C4-2B (cell line): ENCODE measurements at regions not wholly inside any gene's neighbourhood (a gene's known extent, or its start where the extent isn't known, plus 50 kb on each side); places are given as distances from the start of the nearest gene placed in this dataset.

Source experiments
- H3K27ac ChIP-seq: fragments of 450-650 bp; 2 replicates; pipeline ENCODE4 v1.5.1; 2017
- ZFX ChIP-seq: fragments of 450-650 bp; IDR thresholded peaks from 2 replicates; pipeline ENCODE4 v1.6.1; 2017
- TF ChIP-seq, protein P1 (sequence below): fragments of 450-650 bp; conservative IDR thresholded peaks from 2 replicates; pipeline ENCODE4 v1.5.1; 2017; ENCODE audit warnings: mild to moderate bottlenecking

GRCh38 chr5:67816456-67816855, 399.1 kb upstream of the PIK3R1 start:
- no peak overlapping the region for H3K27ac ChIP-seq
- TF ChIP-seq ZFX, result no peak
- TF ChIP-seq, protein P1, sequence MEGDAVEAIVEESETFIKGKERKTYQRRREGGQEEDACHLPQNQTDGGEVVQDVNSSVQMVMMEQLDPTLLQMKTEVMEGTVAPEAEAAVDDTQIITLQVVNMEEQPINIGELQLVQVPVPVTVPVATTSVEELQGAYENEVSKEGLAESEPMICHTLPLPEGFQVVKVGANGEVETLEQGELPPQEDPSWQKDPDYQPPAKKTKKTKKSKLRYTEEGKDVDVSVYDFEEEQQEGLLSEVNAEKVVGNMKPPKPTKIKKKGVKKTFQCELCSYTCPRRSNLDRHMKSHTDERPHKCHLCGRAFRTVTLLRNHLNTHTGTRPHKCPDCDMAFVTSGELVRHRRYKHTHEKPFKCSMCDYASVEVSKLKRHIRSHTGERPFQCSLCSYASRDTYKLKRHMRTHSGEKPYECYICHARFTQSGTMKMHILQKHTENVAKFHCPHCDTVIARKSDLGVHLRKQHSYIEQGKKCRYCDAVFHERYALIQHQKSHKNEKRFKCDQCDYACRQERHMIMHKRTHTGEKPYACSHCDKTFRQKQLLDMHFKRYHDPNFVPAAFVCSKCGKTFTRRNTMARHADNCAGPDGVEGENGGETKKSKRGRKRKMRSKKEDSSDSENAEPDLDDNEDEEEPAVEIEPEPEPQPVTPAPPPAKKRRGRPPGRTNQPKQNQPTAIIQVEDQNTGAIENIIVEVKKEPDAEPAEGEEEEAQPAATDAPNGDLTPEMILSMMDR, result no peak

DNA sequence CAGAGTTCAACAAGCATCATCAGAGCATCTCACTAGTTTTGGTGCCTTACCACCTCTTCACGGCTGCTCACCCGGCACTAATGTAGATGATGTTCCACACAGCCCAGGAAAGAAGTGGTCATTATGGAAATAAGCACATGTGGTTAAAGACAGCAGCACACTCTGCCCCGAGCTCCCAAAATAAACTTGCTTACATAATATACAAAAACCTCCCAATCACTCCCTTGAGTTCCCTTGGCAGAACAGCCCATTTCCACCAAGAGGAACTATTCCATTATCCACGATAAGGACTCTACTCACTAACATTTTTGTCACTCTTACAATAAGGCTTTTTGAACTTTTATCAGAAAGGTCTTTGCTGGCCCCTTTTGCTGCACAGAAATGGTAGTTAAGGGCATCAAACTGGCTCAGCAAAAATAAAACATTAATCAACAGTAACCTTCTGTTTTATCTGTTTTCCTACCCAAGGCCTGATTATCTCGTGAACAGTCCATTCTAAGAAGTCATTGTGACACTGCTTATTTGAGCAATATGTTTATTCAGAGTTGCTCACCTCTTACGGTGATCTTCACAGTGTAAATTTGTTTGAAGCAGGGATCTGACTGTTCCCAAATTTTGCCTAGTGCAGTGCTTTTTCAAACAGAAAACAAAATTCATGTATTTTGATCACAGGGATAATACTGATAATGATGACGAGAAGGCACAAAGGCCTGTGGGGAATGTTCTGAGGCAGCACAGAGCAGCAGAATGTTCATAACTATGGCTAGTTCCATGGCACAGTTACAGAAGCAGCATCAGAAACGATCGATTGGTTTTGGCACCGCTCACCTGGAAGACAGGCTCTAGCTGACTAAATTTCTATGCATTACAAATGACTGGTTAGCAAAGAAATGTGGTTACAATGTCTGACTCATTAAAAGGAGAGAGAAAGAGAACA, 399.8 kb upstream of the PIK3R1 start:
- H3K27ac ChIP-seq, result no peak overlapping the region
- TF ChIP-seq ZFX, result no peak
- TF ChIP-seq, protein P1, result no peak

- no peak overlapping the region for H3K27ac ChIP-seq
- TF ChIP-seq ZFX, result no peak
- TF ChIP-seq, protein P1, result no peak
Measured at GRCh38 chr5:67814569-67815311, 400.8 kb upstream of the PIK3R1 start.

DNA sequence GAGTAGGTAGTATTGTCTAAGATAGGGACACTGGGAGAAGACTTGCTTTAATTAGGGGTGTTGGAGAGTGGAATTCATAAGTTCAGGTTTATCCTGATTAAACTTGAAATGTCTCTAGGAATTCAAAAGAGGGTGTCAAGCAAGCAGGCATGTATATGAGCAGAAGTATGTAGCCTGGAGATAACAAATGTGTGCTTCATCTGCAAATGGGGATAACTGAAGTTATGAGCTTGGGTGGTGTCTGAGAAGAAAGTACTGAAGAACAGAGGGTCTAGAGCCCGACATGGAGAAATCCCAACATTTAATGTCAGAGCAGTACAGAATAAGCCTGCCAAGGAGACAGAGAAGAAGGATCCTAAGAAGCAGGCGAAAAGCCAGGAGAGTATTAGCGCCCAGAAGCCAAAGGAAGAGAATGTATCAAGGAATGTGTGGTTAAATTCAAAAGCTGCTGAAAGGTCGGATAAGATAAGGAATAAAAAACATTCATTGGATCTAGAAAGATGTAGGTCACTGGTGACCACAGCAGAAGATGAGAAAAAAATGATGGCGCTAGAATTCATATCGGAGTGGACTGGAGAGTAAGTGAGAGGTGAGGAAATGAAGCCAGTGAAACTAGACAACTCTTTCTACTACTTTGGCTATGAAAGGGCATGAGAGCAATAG, 401.5 kb upstream of the PIK3R1 start:
- TF ChIP-seq, protein P1, result no peak
- no peak for TF ChIP-seq ZFX
- H3K27ac ChIP-seq, result no peak overlapping the region

- TF ChIP-seq, protein P1, result no peak
- no peak for TF ChIP-seq ZFX
- H3K27ac ChIP-seq, result no peak overlapping the region
Measured at GRCh38 chr5:67809589-67809988, 406.0 kb upstream of the PIK3R1 start.

DNA sequence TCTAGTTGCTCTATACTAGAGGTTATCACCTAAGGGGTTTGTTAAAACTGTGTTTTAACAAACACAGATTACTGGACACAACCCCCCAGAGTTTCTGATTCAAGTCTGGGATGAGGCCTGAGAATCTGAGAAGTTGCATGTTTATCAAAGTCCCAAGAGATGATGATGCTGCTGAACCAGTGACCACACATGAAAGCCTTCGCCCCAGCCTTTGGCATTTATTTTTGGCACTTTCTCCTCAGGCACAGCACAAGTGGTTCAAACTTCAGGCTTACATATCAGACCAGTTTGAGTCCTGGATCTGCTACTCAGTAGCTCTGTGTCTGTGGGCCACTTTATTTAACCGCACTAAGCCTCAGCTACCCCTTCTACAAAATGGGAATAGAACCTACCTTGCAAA, 407.2 kb upstream of the PIK3R1 start:
- H3K27ac ChIP-seq, result no peak overlapping the region
- TF ChIP-seq, protein P1, result no peak
- no peak for TF ChIP-seq ZFX
